Neuronal stem cell (in vitro differentiated cells): ENCODE measurements at regions not wholly inside any gene's neighbourhood (a gene's known extent, or its start where the extent isn't known, plus 50 kb on each side); places are given as distances from the start of the nearest gene placed in this dataset.

Source experiments
- DNase-seq: peaks from one replicate; pipeline ENCODE4 v3.0.0-alpha.2; 2013; ENCODE audit warnings: low spot score
- H2AFZ ChIP-seq: one replicate; pipeline ENCODE4 v1.6.1; 2013; ENCODE audit warnings: mild to moderate bottlenecking, low read length, inconsistent platforms
- H2AK5ac ChIP-seq: 2 replicates; pipeline ENCODE4 v1.6.1; 2013; ENCODE audit warnings: low read depth, mild to moderate bottlenecking, inconsistent platforms, low read length, moderate library complexity, mixed read lengths
- H2BK120ac ChIP-seq: 2 replicates; pipeline ENCODE4 v1.6.1; 2013; ENCODE audit warnings: low read depth, mild to moderate bottlenecking, inconsistent platforms, low read length, moderate library complexity, mixed read lengths
- H2BK12ac ChIP-seq: one replicate; pipeline ENCODE4 v1.6.1; 2013; ENCODE audit warnings: low read length, inconsistent platforms
- H2BK15ac ChIP-seq: 2 replicates; pipeline ENCODE4 v1.6.1; 2013; ENCODE audit warnings: mild to moderate bottlenecking, low read length, inconsistent platforms, mixed read lengths
- H2BK5ac ChIP-seq: one replicate; pipeline ENCODE4 v1.6.1; 2013; ENCODE audit warnings: inconsistent platforms, mild to moderate bottlenecking, low read length, moderate library complexity
- H3K14ac ChIP-seq: one replicate; pipeline ENCODE4 v1.6.1; 2013; ENCODE audit warnings: low read length, inconsistent platforms
- H3K18ac ChIP-seq: 2 replicates; pipeline ENCODE4 v1.6.1; 2013; ENCODE audit warnings: low read length, inconsistent platforms
- H3K23ac ChIP-seq: 2 replicates; pipeline ENCODE4 v1.6.1; 2013; ENCODE audit warnings: low read depth, mild to moderate bottlenecking, mixed read lengths, low read length, inconsistent platforms; ENCODE audit not compliant: poor library complexity
- H3K27ac ChIP-seq: replicated peaks from 3 replicates; pipeline ENCODE4 v1.5.1; 2013; ENCODE audit warnings: low read length, inconsistent platforms
- H3K27me3 ChIP-seq, 3 experiments: 2 replicates each; pipeline ENCODE4 v1.6.1; 2013; ENCODE audit warnings: low read length in 3 of 3, mild to moderate bottlenecking in 2 of 3, inconsistent platforms in 1 of 3, low read depth in 1 of 3, mixed read lengths in 1 of 3, moderate library complexity in 1 of 3; ENCODE audit not compliant: control insufficient read depth in 3 of 3, insufficient read depth in 3 of 3
- H3K36me3 ChIP-seq, 2 donors: replicated peaks in 1 of 2; 2 replicates each; pipeline ENCODE4 v1.6.1; 2013; ENCODE audit warnings: low read length in 2 of 2; ENCODE audit not compliant: control insufficient read depth in 2 of 2, insufficient read depth in 2 of 2
- H3K4ac ChIP-seq: 2 replicates; pipeline ENCODE4 v1.6.1; 2013; ENCODE audit warnings: inconsistent platforms, mild to moderate bottlenecking, low read length, moderate library complexity
- H3K4me1 ChIP-seq, 2 donors: 1 replicate in 1 of 2; 2 replicates in 1 of 2; pipeline ENCODE4 v1.6.1; 2013; ENCODE audit warnings: low read length in 2 of 2, low read depth in 1 of 2; ENCODE audit not compliant: control insufficient read depth in 2 of 2, insufficient read depth in 1 of 2
- H3K4me2 ChIP-seq: one replicate; pipeline ENCODE4 v1.6.1; 2013; ENCODE audit warnings: mild to moderate bottlenecking, low read length, inconsistent platforms; ENCODE audit not compliant: insufficient read depth, poor library complexity, severe bottlenecking
- H3K4me3 ChIP-seq, 2 donors: 2 replicates each; pipeline ENCODE4 v1.5.1; 2013; ENCODE audit warnings: low read length in 2 of 2, mild to moderate bottlenecking in 2 of 2, inconsistent platforms in 1 of 2, moderate library complexity in 1 of 2
- H3K79me1 ChIP-seq: one replicate; pipeline ENCODE4 v1.6.1; 2013; ENCODE audit warnings: low read depth, mild to moderate bottlenecking, inconsistent platforms, low read length, moderate library complexity
- H3K9ac ChIP-seq: one replicate; pipeline ENCODE4 v1.6.1; 2013; ENCODE audit warnings: mild to moderate bottlenecking, low read depth, low read length, inconsistent platforms; ENCODE audit not compliant: poor library complexity
- H3K9me3 ChIP-seq, 2 donors: replicated peaks in 1 of 2; 2 replicates each; pipeline versions ENCODE3 to v1.6.1; 2013; ENCODE audit warnings: low read length in 2 of 2, mild to moderate bottlenecking in 2 of 2, inconsistent platforms in 1 of 2, low read depth in 1 of 2, mixed read lengths in 1 of 2, moderate library complexity in 1 of 2; ENCODE audit not compliant: control insufficient read depth in 2 of 2, insufficient read depth in 1 of 2
- H4K8ac ChIP-seq: one replicate; pipeline ENCODE4 v1.6.1; 2013; ENCODE audit warnings: low read depth, mild to moderate bottlenecking, inconsistent platforms, low read length, moderate library complexity
- H4K91ac ChIP-seq: one replicate; pipeline ENCODE4 v1.6.1; 2013; ENCODE audit warnings: low read length, low read depth, mild to moderate bottlenecking, inconsistent platforms; ENCODE audit not compliant: poor library complexity
- WGBS, 2 donors: extraction: QIAGEN DNeasy Blood & Tissue Kit; methylation state at CpG; one replicate each; pipeline ENCODE4 v1.1.7; 2013; ENCODE audit warnings: missing lambda C conversion rate in 2 of 2, mixed read lengths in 1 of 2; ENCODE audit not compliant: insufficient read length in 2 of 2, insufficient replicate concordance in 1 of 2; ENCODE audit errors: extremely low coverage in 2 of 2; 5-methylcytosine and 5-hydroxymethylcytosine counted together

GRCh38 chr20:22508426-22508825 is 75.9 kb downstream of the FOXA2 start:
- Histone ChIP-seq H3K4ac (no peak overlapping the region), H3K4me2 (no peak overlapping the region), H2AFZ (no peak overlapping the region), H4K8ac (no peak overlapping the region), H3K14ac (no peak overlapping the region), H3K9ac (no peak overlapping the region), H2BK15ac (peak overlapping the region; percentile 49), H3K4me1 (peaks cover 0 to 11% of the 10 kb centered on the region in 2 donors), H2BK120ac (no peak overlapping the region), H3K4me3 (no peak overlapping the region), H2BK5ac (no peak overlapping the region), H2BK12ac (no peak overlapping the region), H2AK5ac (no peak overlapping the region), H4K91ac (no peak overlapping the region), H3K27me3 (no peaks in the 10 kb centered on the region), H3K18ac (no peak overlapping the region), H3K79me1 (no peaks in the 10 kb centered on the region), H3K36me3 (no peaks in the 10 kb centered on the region), H3K27ac (no peak overlapping the region), H3K9me3 (no peaks in the 10 kb centered on the region), H3K23ac (no peak overlapping the region)
- no peak for DNase-seq
- WGBS, 2 donors, result no CpG with 5 or more reads among the region's 7 CpGs

- DNase-seq, result no peak
Measured at GRCh38 chr20:22507240-22507961, 77.0 kb downstream of the FOXA2 start.

GRCh38 chr20:22506827-22507226 is 77.5 kb downstream of the FOXA2 start:
- no peak overlapping the region for H3K9ac ChIP-seq
- WGBS, 2 donors, result no CpG with 5 or more reads among the region's 4 CpGs
- no peak overlapping the region for H2BK12ac ChIP-seq
- peaks cover 0 to 8% of the 10 kb centered on the region in 2 donors for H3K4me1 ChIP-seq
- H2BK120ac ChIP-seq, result no peak overlapping the region
- no peaks in the 10 kb centered on the region for H3K36me3 ChIP-seq
- no peak overlapping the region for H3K23ac ChIP-seq
- no peak overlapping the region for H3K4ac ChIP-seq
- H3K27me3 ChIP-seq, result no peaks in the 10 kb centered on the region
- no peak overlapping the region for H3K27ac ChIP-seq
- H3K79me1 ChIP-seq, result no peaks in the 10 kb centered on the region
- no peak for DNase-seq
- no peak overlapping the region for H3K4me3 ChIP-seq
- H3K4me2 ChIP-seq, result no peak overlapping the region
- no peak overlapping the region for H2AFZ ChIP-seq
- no peak overlapping the region for H2BK15ac ChIP-seq
- H4K91ac ChIP-seq, result no peak overlapping the region
- no peaks in the 10 kb centered on the region for H3K9me3 ChIP-seq
- no peak overlapping the region for H3K18ac ChIP-seq
- no peak overlapping the region for H3K14ac ChIP-seq
- H2AK5ac ChIP-seq, result no peak overlapping the region
- no peak overlapping the region for H2BK5ac ChIP-seq
- no peak overlapping the region for H4K8ac ChIP-seq

More at GRCh38 chr20:22507240-22507961, 77.0 kb downstream of the FOXA2 start:
- Histone ChIP-seq H3K18ac (peak overlapping the region; percentile 9), H3K4me3 (no peak overlapping the region), H3K4me2 (no peak overlapping the region), H4K91ac (no peak overlapping the region), H4K8ac (no peak overlapping the region), H3K9ac (no peak overlapping the region), H3K23ac (no peak overlapping the region), H3K27me3 (no peaks in the 10 kb centered on the region), H3K4me1 (peaks cover 0 to 13% of the 10 kb centered on the region in 2 donors), H3K79me1 (no peaks in the 10 kb centered on the region), H3K9me3 (no peaks in the 10 kb centered on the region), H3K14ac (no peak overlapping the region), H3K4ac (no peak overlapping the region), H2BK5ac (no peak overlapping the region), H2AFZ (no peak overlapping the region), H2AK5ac (no peak overlapping the region), H2BK15ac (no peak overlapping the region), H2BK120ac (no peak overlapping the region), H2BK12ac (no peak overlapping the region), H3K36me3 (no peaks in the 10 kb centered on the region), H3K27ac (no peak overlapping the region)
- WGBS, 2 donors, result no CpG with 5 or more reads among the region's 5 CpGs

GRCh38 chr20:22504829-22505377 is 79.5 kb downstream of the FOXA2 start:
- peaks cover 0 to 7% of the 10 kb centered on the region in 2 donors for H3K4me1 ChIP-seq
- H2BK15ac ChIP-seq, result no peak overlapping the region
- no peak overlapping the region for H3K23ac ChIP-seq
- no peak overlapping the region for H4K91ac ChIP-seq
- no peak overlapping the region for H3K4me2 ChIP-seq
- no peak overlapping the region for H3K14ac ChIP-seq
- no peaks in the 10 kb centered on the region for H3K27me3 ChIP-seq
- no CpG with 5 or more reads among the region's 4 CpGs for WGBS, 2 donors
- H2BK120ac ChIP-seq, result no peak overlapping the region
- H3K4ac ChIP-seq, result no peak overlapping the region
- no peak overlapping the region for H2AK5ac ChIP-seq
- H3K9ac ChIP-seq, result no peak overlapping the region
- H3K9me3 ChIP-seq, result no peaks in the 10 kb centered on the region
- DNase-seq, result no peak
- no peak overlapping the region for H4K8ac ChIP-seq
- no peak overlapping the region for H3K4me3 ChIP-seq
- no peak overlapping the region for H3K27ac ChIP-seq
- no peak overlapping the region for H2BK12ac ChIP-seq
- H3K18ac ChIP-seq, result peak overlapping the region; percentile 50
- no peak overlapping the region for H2BK5ac ChIP-seq
- H3K79me1 ChIP-seq, result no peaks in the 10 kb centered on the region
- no peaks in the 10 kb centered on the region for H3K36me3 ChIP-seq
- no peak overlapping the region for H2AFZ ChIP-seq
